GM12878 (cell line): ENCODE measurements at regions not wholly inside any gene's neighbourhood (a gene's known extent, or its start where the extent isn't known, plus 50 kb on each side); places are given as distances from the start of the nearest gene placed in this dataset.

Source experiments
- ATAC-seq: fragments of 200-7000 bp; cut with Tn5 transposase; 3 replicates; pipeline ENCODE4 v1.9.1; 2020; ENCODE audit warnings: mild to moderate bottlenecking, moderate library complexity
- BruUV-seq: library from RNA; stranded (reverse); fragments of 400-500 nt; replicated peaks from 2 replicates; lab custom pipeline; 2021; lab: Mats Ljungman, UMichigan
- CTCF ChIA-PET: fragments of 300-600 bp; sonication (Branson Sonifier 250); formaldehyde crosslinking; extraction: SDS; loops from one replicate; lab custom pipeline; 2021; ENCODE audit warnings: inconsistent platforms; lab: Yijun Ruan, JAX
- POLR2A ChIA-PET: fragments of 350-600 bp; formaldehyde crosslinking; extraction: SDS; loops from one replicate; lab custom pipeline; 2021; ENCODE audit warnings: inconsistent platforms; lab: Charles Lee
- RAD21 ChIA-PET: fragments of 300-600 bp; sonication (Branson Sonifier 250); formaldehyde crosslinking; loops from one replicate; lab custom pipeline; 2023; ENCODE audit warnings: antibody characterized with exemption; ENCODE audit not compliant: unreplicated experiment; lab: Charles Lee
- SMC1A ChIA-PET: fragments of 300-600 bp; sonication (Branson Sonifier 250); formaldehyde crosslinking; loops from one replicate; lab custom pipeline; 2023; ENCODE audit not compliant: unreplicated experiment, uncharacterized antibody; lab: Charles Lee
- DNase-seq: peaks from one replicate; pipeline ENCODE4 v3.0.0-alpha.2; 2011; ENCODE audit warnings: low read depth, low spot score
- FAIRE-seq: peaks from 3 replicates; lab custom pipeline; 2011; peaks lifted over from hg19 to GRCh38; lab: Jason Lieb, UNC
- H2AFZ ChIP-seq: 2 replicates; pipeline ENCODE4 v1.6.0; 2011; ENCODE audit warnings: low read depth, low read length, control low read depth; ENCODE audit not compliant: control insufficient read depth
- H3K27ac ChIP-seq: 2 replicates; pipeline ENCODE4 v1.5.1; 2011; ENCODE audit warnings: control low read depth; ENCODE audit not compliant: control insufficient read depth, insufficient read depth
- H3K27me3 ChIP-seq, 2 experiments: replicated peaks in 1 of 2; 2 replicates each; pipeline versions ENCODE4 v1.6.0 to v1.6.1; 2011; ENCODE audit warnings: low read length in 1 of 2; ENCODE audit not compliant: control insufficient read depth in 2 of 2, insufficient read depth in 2 of 2
- H3K36me3 ChIP-seq, 2 experiments: 2 replicates each; pipeline ENCODE4 v1.5.1; 2011; ENCODE audit warnings: low read length in 1 of 2; ENCODE audit not compliant: control insufficient read depth in 2 of 2, insufficient read depth in 2 of 2
- H3K4me1 ChIP-seq: 2 replicates; pipeline ENCODE4 v1.6.1; 2011; ENCODE audit warnings: mild to moderate bottlenecking, low read length, moderate library complexity, mixed read lengths; ENCODE audit not compliant: control insufficient read depth, insufficient read depth
- H3K4me2 ChIP-seq: 2 replicates; pipeline ENCODE4 v1.6.0; 2011; ENCODE audit warnings: control low read depth; ENCODE audit not compliant: control insufficient read depth, insufficient read depth
- H3K4me3 ChIP-seq: fragments of 200-600 bp; sonication (generic); 2 replicates; pipeline ENCODE4 v1.5.1; 2016
- H3K79me2 ChIP-seq: 2 replicates; pipeline ENCODE4 v1.6.0; 2011; ENCODE audit warnings: low read length; ENCODE audit not compliant: control insufficient read depth, insufficient read depth
- H3K9ac ChIP-seq: 2 replicates; pipeline ENCODE4 v1.8.0; 2011; ENCODE audit warnings: low read length, control low read depth, mixed read lengths; ENCODE audit not compliant: control insufficient read depth, insufficient read depth
- H3K9me3 ChIP-seq: replicated peaks from 3 replicates; pipeline ENCODE4 v1.5.1; 2011; ENCODE audit warnings: mild to moderate bottlenecking, low read length; ENCODE audit not compliant: control insufficient read depth, insufficient read depth
- H4K20me1 ChIP-seq: 2 replicates; pipeline ENCODE4 v1.6.0; 2011; ENCODE audit not compliant: control insufficient read depth, insufficient read depth
- ATF7 ChIP-seq: fragments of 450-650 bp; IDR thresholded peaks from 2 replicates; pipeline ENCODE4 v1.6.1; 2016; ENCODE audit warnings: low read depth, mild to moderate bottlenecking
- CBX3 ChIP-seq: fragments of 200-600 bp; sonication (generic); IDR thresholded peaks from 2 replicates; pipeline ENCODE4 v1.6.1; 2016; ENCODE audit warnings: low read depth, borderline replicate concordance
- CBX5 ChIP-seq: sonication (generic); IDR thresholded peaks from 2 replicates; pipeline ENCODE4 v1.6.1; 2016; ENCODE audit warnings: low read depth, moderate library complexity, mild to moderate bottlenecking, inconsistent platforms
- E2F4 ChIP-seq: IDR thresholded peaks from 2 replicates; pipeline ENCODE4 v1.6.1; 2012; ENCODE audit warnings: low read depth, low read length, improper control_type of control experiment
- EZH2 ChIP-seq: IDR thresholded peaks from 2 replicates; pipeline ENCODE4 v1.6.1; 2012; ENCODE audit warnings: low read depth, mild to moderate bottlenecking, control low read depth, inconsistent platforms, low read length, borderline replicate concordance; ENCODE audit not compliant: control insufficient read depth
- FOXM1 ChIP-seq: IDR thresholded peaks from 2 replicates; pipeline ENCODE4 v1.6.1; 2012; ENCODE audit warnings: low read depth, mild to moderate bottlenecking, inconsistent platforms, low read length, moderate library complexity
- JUNB ChIP-seq: IDR thresholded peaks from 2 replicates; pipeline ENCODE4 v1.6.1; 2016; ENCODE audit warnings: antibody characterized with exemption, mild to moderate bottlenecking
- MEF2A ChIP-seq: IDR thresholded peaks from 2 replicates; pipeline ENCODE4 v1.6.1; 2011; ENCODE audit warnings: low read depth, mild to moderate bottlenecking, low read length, moderate library complexity; ENCODE audit not compliant: insufficient read depth
- MTA3 ChIP-seq: IDR thresholded peaks from 2 replicates; pipeline ENCODE4 v1.6.1; 2012; ENCODE audit warnings: low read length, inconsistent platforms, borderline replicate concordance
- NBN ChIP-seq: fragments of 450-650 bp; IDR thresholded peaks from 2 replicates; pipeline ENCODE4 v1.6.1; 2016
- NFYB ChIP-seq: IDR thresholded peaks from 2 replicates; pipeline ENCODE4 v1.6.1; 2011; ENCODE audit warnings: low read depth, mild to moderate bottlenecking, low read length, improper control_type of control experiment, moderate library complexity; ENCODE audit not compliant: insufficient read depth
- RELA ChIP-seq: fragments of 450-650 bp; IDR thresholded peaks from 2 replicates; pipeline ENCODE4 v1.8.0; 2014; ENCODE audit warnings: borderline replicate concordance; ENCODE audit not compliant: partially characterized antibody
- REST ChIP-seq: IDR thresholded peaks from 2 replicates; pipeline ENCODE4 v1.6.1; 2012; ENCODE audit warnings: mild to moderate bottlenecking, low read depth, low read length
- SREBF2 ChIP-seq: IDR thresholded peaks from 2 replicates; pipeline ENCODE4 v1.6.1; 2012; ENCODE audit warnings: mild to moderate bottlenecking, low read length
- SUZ12 ChIP-seq: fragments of 200-600 bp; sonication (generic); IDR thresholded peaks from one replicate; pipeline ENCODE4 v1.6.1; 2018; ENCODE audit warnings: antibody characterized with exemption, mild to moderate bottlenecking; ENCODE audit not compliant: unreplicated experiment
- in situ Hi-C: fragments of 300-500 bp; cut with MboI; formaldehyde crosslinking; loops from 9 replicates; pipeline ENCODE4 v1.14.3; 2018; ENCODE audit warnings: mixed read lengths
- intact Hi-C: fragments of 100-400 bp; cut with micrococcal nuclease; formaldehyde crosslinking; loops from one replicate; pipeline ENCODE4 v1.14.2; 2022; ENCODE audit not compliant: unreplicated experiment
- TF ChIP-seq, protein P1 (sequence below): IDR thresholded peaks from 2 replicates; pipeline ENCODE4 v1.6.1; 2011; ENCODE audit warnings: low read depth, low read length, improper control_type of control experiment, borderline replicate concordance
- TF ChIP-seq, protein P2 (sequence below): IDR thresholded peaks from 2 replicates; pipeline ENCODE4 v1.6.1; 2012; ENCODE audit warnings: low read depth, low read length, improper control_type of control experiment
- TF ChIP-seq, protein P3 (sequence below): fragments of 150-350 bp; IDR thresholded peaks from 2 replicates; pipeline ENCODE4 v1.6.1; 2014; ENCODE audit warnings: mild to moderate bottlenecking, low read depth, low read length

DNA sequence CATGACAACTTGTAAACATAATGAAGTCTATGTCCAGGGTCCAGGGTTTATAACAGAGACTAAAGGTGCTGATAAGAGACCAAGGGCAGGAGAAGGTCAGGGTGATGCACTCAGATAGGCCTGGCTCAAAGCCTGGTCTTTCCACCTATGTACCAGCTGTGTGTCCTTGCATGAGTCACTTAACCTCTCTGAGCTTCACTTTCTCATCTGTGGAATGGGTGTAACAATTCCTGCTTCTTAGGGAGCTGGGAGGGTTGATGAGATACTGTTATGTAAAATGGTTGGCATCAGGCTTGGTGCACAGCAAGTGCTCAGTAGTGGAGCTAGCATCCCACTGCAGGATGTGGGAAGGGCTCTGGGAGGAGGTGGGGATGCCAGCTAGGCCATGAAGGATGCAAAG, 143.7 kb upstream of the CSF3R start:
- H3K4me3 ChIP-seq = no peak overlapping the region
- ChIA-PET POLR2A (no interaction called here), CTCF (no interaction called here), RAD21 (no interaction called here), SMC1A (no interaction called here)
- H3K9ac ChIP-seq = no peak overlapping the region
- H2AFZ ChIP-seq = no peak overlapping the region
- BruUV-seq = no TSS peak
- TF ChIP-seq E2F4 (no peak), ATF7 (no peak), MTA3 (no peak), JUNB (no peak), RELA (no peak), FOXM1 (no peak), EZH2 (no peak), SREBF2 (no peak), CBX5 (no peak), NFYB (no peak), MEF2A (no peak), NBN (no peak), SUZ12 (no peak), CBX3 (no peak), REST (no peak)
- TF ChIP-seq, protein P1, sequence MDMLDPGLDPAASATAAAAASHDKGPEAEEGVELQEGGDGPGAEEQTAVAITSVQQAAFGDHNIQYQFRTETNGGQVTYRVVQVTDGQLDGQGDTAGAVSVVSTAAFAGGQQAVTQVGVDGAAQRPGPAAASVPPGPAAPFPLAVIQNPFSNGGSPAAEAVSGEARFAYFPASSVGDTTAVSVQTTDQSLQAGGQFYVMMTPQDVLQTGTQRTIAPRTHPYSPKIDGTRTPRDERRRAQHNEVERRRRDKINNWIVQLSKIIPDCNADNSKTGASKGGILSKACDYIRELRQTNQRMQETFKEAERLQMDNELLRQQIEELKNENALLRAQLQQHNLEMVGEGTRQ = no peak
- TF ChIP-seq, protein P2, sequence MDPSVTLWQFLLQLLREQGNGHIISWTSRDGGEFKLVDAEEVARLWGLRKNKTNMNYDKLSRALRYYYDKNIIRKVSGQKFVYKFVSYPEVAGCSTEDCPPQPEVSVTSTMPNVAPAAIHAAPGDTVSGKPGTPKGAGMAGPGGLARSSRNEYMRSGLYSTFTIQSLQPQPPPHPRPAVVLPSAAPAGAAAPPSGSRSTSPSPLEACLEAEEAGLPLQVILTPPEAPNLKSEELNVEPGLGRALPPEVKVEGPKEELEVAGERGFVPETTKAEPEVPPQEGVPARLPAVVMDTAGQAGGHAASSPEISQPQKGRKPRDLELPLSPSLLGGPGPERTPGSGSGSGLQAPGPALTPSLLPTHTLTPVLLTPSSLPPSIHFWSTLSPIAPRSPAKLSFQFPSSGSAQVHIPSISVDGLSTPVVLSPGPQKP = no peak
- TF ChIP-seq, protein P3, sequence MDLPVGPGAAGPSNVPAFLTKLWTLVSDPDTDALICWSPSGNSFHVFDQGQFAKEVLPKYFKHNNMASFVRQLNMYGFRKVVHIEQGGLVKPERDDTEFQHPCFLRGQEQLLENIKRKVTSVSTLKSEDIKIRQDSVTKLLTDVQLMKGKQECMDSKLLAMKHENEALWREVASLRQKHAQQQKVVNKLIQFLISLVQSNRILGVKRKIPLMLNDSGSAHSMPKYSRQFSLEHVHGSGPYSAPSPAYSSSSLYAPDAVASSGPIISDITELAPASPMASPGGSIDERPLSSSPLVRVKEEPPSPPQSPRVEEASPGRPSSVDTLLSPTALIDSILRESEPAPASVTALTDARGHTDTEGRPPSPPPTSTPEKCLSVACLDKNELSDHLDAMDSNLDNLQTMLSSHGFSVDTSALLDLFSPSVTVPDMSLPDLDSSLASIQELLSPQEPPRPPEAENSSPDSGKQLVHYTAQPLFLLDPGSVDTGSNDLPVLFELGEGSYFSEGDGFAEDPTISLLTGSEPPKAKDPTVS = no peak
- no peaks in the 10 kb centered on the region for H4K20me1 ChIP-seq
- DNase-seq (no peak), ATAC-seq (no peak), FAIRE-seq (no peak)
- H3K27me3 ChIP-seq = peaks cover 1 to 3% of the 10 kb centered on the region in 2 experiments; a peak in 2 of 4 replicates
- in situ Hi-C loops = no loop called here
- no peak overlapping the region for H3K4me2 ChIP-seq
- no peaks in the 10 kb centered on the region for H3K4me1 ChIP-seq
- no peaks in the 10 kb centered on the region for H3K36me3 ChIP-seq
- H3K79me2 ChIP-seq = no peaks in the 10 kb centered on the region
- intact Hi-C loops = no loop called here
- no peaks in the 10 kb centered on the region; the same call in 2 of the 3 replicates for H3K9me3 ChIP-seq
- H3K27ac ChIP-seq = no peak overlapping the region
